OCI-LY1 (cell line): ENCODE measurements at regions not wholly inside any gene's neighbourhood (a gene's known extent, or its start where the extent isn't known, plus 50 kb on each side); places are given as distances from the start of the nearest gene placed in this dataset.

ENCODE experiments used
- CTCF ChIP-seq: fragments of 200-600 bp; sonication (generic), shearing (Covaris generic); IDR thresholded peaks from 2 replicates; pipeline ENCODE4 v1.5.1; 2017; ENCODE audit warnings: mild to moderate bottlenecking, antibody characterized with exemption, low read length, moderate library complexity, mixed read lengths
- EZH2 ChIP-seq: fragments of 200-600 bp; sonication (generic), shearing (Covaris generic); IDR thresholded peaks from 2 replicates; pipeline ENCODE4 v1.8.0; 2017; ENCODE audit warnings: borderline replicate concordance, mixed run types, mild to moderate bottlenecking, antibody characterized with exemption, low read length, moderate library complexity, mixed read lengths

GRCh38 chr4:159480826-159481225 lies 377.9 kb downstream of the RAPGEF2 start:
- TF ChIP-seq CTCF (no peak), EZH2 (no peak)
